HG02981 (cell line): ENCODE measurements at regions not wholly inside any gene's neighbourhood (a gene's known extent, or its start where the extent isn't known, plus 50 kb on each side); places are given as distances from the start of the nearest gene placed in this dataset.
"Not testable (repeated sequence)": the region's sequence is repeated elsewhere in the genome, so short reads cannot be mapped to it uniquely, and the experiment has no call there.

Experiments used
- ATAC-seq: cut with Tn5 transposase; IDR thresholded peaks from one replicate; pipeline ENCODE4 v1.9.1; 2021; ENCODE audit warnings: mild to moderate bottlenecking, moderate library complexity; ENCODE audit not compliant: unreplicated experiment

DNA sequence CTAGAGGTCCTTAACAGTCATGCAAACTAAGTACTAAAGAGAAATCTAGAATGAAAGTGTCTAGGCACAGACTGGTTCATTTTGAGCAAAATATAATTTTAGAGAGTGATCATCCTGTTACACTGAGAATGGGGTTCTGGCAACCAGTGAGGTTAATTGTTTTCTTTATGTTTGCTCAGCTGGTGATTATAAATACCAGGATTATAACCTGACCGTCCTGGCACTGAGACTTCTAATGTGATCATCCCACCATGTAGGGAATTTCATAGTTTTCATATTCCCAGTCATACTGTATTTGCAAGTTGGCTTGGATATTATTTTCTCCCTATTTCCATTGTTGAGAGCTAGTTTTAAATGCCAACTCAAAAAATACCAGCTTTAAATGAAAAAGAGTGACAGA lies 852.5 kb upstream of the LRATD1 start:
- no peak for ATAC-seq

DNA sequence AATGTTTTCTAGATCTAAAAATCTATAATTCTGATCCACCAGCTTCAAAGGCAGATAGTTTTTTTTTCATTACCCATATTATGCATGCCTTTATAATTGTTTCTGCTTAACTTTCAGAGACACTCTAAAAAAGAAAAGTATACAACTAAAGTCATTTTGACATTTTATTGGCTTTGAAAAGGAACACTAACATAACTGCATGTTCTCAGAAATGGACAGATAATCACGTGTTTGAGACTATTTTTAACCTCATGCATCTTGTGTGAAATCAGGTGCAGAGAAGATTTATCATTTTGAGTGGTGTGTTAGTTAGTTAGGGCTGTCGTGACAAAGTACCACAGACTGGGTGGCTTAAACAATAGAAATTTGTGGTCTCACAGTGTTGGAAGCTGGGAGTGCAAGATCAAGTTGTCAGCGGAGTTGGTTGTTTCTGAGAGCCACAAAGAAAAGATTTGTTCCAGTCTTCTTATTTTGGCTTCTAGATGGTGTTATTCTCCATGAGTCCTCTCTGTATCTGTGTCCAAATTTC lies 841.4 kb upstream of the LRATD1 start:
- no peak for ATAC-seq

DNA sequence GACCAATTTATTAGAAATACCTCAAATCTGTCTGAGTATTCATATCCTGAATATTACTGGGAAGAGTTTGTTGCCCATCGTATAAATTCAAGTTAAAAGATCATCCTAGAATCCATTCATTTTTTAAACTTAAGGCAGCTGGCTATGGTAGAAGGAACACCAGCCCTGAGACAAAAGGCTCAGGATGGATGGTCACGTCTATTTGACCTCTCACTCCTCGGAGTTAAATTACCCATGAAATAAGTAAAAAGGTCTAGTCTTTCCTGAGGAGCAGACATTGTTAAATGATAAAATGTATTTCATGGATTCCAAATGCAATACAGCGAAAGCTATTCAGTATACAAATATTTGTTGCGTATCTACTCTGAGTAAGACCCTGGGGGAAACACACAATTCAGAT lies 826.0 kb upstream of the LRATD1 start:
- no peak for ATAC-seq

DNA sequence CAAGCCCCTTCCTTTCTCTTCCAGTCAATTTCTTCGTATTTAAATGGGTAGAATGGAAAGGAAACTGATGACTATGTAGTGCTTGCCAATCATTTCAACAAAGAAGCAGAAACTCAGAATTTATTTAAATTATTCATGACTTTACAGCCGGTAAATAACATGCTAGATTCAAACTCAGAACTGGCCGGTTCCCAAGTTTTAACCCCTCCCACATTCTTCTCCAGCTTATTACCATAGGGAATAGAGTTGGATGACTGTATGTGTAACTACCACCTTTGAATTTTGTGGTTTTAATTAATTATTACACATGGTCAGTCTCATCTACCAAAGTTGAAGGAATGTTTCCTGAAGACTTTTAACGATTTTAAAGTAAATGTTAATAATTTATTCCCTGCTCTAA lies 819.3 kb upstream of the LRATD1 start:
- ATAC-seq, result no peak

DNA sequence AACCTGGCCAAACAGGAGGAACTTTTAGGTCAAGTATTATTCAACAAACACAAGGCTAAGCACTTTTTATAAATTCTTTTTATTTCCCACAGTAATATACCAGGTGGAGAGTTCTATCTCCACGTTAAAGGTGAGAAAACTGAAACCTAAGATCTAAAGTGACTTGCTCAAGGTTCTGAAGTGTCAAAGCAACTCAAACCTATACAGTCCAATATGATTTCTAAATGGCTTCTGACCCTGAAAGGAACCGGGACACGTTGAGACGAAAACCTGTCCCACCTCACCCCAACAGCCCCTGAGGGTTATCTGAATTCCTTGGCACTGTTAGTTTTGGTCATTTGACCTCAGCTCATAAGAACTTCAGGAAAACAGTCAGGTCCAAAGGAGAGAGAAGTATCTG lies 814.5 kb upstream of the LRATD1 start:
- no peak for ATAC-seq

DNA sequence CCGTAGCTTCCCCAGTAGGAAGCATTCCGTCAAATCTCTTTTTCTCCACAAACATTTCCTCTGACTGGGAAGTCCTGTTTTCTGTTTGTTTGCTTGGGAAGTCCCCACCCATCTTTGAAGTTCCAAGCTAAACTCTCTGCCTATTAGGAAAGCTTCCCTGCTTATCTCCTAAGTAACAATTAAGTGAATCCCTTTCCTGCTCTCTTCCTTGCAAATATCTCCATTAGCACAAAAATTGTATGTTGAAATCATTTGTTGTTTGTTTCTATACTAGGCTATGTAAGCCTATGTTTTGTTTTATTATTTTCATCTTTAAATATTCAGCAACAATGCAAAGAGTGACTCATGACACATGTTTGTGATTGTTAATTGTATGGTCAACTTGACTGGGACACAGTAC lies 812.6 kb upstream of the LRATD1 start:
- ATAC-seq, result no peak

DNA sequence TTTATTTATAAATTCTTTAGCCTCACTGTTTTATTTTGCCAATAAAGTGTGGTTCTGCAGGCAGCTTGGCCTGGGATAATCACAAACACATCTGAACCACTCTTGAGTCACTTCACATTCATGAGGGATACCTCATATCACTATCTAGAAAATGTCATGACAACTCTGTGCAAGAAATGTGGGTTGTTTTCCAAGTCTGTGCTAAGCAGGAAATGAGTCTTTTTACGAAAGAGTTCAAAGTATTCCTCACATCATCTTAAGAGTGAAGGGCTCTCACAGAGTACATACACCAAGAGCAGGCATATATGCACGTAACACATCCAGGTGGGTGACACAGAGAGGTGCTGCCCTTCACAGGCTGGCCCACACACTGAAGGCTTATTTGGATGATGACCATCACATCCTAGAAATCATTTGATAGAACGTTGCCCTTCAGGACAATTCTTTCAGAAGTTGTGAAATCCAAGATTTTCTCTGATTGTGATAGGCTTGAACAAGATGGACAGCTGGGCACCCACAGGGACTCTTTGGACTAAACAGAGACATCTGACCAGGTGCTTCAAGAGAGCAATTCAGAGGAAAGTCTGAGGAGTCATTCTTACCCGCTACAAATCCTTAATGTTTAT lies 811.1 kb upstream of the LRATD1 start:
- ATAC-seq, result no peak

DNA sequence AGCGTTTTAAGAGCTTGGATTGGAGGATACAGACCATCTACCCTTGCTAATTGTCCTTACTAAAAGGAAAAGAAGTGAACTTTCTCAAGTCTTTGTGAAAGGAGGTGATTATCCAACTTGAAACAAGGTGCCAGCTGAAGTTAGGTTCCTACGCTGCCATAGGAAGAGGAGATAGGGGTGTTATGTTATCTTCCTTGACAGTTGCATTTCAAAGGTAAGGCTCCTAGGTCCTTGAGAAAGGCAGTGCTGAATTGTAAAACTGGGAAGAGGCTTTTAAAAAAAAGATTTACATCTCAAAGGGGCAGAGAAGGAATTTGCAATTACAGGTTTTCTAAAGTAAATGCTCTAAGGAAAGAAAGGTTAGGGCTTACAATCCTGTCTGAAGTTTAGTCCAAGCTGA lies 810.2 kb upstream of the LRATD1 start:
- ATAC-seq, result no peak

DNA sequence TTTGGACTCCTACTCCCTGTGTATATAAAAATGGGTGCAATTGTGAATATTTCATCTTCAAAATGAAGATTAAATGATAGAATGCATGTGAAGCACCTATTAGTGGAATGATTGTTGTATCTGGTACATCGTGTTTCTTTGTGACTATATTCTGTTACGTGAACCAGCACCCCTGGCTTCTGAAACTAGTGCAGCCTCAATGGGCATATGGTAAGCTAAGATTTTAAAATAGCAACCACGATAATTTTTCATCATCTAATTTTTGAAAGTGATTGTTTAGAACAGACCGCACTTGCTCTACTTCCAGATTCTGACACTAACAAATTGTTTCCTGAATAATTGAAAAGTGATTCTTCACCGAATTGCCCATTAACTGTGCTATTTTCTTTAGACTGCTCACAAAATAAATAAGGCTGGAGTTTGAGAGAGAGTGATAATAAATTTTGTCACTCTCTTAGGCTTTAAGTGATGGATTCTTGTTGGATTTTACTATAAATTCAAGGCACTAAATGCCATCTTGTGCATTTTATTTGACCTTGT lies 806.1 kb upstream of the LRATD1 start:
- ATAC-seq, result no peak

DNA sequence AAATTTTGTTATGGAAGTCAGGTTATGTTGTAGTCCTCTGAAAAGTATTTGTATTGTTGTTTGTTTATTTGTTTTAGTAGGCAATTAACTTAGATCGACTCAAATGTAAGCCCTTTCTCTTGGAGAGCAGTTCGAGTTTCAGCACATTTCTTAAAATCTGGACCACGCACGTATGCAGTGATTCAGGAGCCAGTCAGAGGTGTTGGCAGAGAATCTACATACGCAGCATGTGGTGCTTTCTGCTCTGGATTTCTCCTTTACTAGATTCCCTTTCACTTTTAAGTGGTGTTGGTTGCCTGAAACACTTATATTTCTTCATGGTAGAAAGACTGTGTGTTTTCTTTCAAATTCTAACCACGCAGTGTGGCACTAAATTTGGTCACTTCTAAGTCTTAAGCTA lies 773.9 kb upstream of the LRATD1 start:
- ATAC-seq, result no peak

DNA sequence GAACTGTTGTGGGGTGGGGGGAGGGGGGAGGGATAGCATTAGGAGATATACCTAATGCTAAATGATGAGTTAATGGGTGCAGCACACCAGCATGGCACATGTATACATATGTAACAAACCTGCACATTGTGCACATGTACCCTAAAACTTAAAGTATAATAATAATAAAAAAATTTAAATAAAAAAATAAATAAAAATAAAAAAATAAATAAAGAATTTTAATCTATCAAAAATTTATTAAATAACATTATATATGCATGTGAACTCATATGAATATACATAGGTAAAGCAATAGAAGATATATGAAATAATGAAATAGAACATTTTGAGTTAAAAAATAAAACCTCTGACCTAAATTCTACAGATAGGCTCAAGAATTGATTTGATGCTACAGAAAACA lies 764.2 kb upstream of the LRATD1 start:
- not testable (repeated sequence) for ATAC-seq

DNA sequence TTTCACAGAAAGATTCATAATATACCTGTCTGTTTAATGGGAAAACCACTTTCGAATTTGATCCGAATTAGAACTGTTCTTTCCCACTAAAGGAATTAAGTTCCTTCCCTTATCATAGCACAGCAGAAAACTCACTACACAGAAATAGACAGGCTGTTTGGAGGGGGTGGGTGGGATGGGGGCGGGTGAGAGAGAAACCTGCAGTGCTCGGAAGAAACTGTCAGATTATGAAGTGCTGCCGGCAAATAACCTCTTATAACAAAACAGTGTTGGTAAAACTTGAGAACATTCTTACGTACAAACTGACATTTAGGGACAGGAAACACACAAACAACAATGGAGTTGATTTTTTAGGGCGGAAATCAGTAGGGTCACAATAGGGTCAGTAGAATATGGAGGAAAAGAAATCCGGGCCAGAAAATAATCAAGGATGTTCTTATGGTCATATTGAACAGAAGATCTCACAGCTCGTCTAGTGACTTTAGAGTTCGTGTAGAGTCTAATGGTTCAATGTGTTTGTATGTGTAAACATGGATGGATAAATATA lies 756.0 kb upstream of the LRATD1 start:
- ATAC-seq, result no peak

DNA sequence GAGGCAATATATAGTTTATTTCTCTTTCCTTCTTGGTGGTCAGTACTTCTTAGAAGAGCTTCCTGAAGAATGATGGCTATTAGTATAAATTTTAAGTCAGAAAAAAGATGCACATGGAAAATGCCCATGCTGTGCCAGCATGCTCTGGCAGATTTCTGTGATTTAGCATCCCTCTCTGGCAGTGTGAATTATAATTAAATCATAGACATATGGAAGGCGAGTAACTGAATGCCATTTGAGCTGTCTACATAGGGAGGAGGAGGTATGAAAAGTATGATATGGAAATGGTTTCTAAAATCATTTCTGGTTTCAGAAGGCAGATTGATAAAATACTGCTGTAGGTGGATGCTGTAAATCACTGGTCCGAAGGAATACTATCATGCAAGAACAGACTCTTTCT lies 754.9 kb upstream of the LRATD1 start:
- no peak for ATAC-seq

DNA sequence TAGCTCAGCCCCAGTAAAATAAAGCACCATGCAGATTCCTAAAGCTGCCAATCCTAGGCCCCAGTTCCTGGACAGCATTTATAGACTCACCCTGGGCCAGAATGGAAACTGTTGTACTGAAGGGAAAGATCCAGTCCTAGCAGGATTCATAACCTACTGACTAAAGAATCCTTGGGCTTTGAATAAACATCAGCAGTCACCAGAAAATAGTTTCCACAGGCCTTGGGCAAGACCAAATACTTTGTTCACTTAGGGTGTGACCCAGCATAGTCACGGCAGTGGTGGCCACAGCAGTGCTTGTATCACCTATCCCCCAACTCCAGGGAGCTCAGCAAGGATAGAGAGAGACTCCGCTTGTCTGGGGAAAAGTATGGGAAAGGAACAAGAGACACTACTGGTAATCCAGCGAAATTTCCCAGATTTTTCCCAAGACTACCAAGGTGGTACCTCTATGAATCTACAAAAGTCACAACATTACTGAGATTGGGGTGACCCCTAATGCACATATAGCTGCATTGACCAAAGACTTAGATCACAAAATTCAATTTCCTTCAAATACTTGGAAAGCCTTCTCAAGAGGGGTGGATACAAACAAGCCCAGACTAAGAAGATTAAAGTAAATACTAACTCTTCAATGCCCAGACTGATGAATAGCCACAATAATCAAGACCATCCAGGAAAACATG lies 748.1 kb upstream of the LRATD1 start:
- no peak for ATAC-seq

DNA sequence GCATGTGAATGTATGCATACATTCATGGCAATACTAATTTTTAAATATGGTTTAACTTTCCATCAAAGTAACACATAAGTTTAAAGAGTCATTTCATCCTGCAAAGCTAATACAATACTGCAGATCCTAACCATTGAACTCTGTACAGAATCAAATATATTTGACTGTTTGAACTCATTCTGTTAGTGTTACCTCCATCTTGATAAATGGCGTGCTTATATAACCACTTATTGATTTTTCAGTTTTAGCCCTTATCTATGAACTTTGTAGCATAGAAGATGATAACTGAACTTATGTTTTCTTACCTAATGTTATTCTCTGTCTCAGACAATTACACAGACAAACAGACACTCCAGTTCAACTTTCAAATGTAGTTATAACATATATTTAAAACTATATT lies 731.0 kb upstream of the LRATD1 start:
- no peak for ATAC-seq

DNA sequence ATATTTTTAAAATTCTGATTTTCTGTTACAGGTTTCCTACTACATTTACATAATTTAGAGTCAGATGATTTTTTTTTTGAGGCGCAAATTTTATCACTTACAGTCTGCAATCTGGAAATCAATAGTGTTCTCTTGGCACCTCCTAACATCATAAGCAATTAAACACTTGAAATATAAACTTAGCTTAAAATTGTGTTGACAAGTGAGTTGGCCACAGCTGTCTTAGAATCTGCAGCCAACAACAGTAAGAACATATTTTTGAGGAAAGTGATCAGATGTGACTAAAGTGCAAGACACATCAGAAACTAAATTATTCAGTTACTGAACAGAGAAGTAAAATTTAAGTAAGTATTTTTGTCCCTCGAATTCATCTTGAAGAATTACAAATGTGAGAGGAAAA lies 726.7 kb upstream of the LRATD1 start:
- ATAC-seq, result no peak

DNA sequence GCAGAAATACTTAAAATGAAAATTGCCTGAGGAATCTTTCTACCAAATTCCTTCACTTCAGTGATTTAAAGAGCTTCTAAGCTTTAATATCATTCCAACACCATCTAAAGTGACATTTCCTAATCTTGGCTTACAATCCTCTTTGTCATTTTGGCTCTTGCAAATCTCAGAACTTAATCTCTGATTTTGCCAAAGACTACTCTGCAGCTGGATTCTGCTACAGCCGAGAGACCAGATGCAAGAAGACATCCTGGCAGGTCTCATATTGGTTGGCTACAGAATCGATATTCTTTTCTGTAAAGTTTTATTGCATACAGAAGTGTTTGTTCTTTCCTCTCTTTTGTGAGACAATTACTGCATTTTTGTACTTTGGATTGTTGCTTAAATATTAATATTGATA lies 716.5 kb upstream of the LRATD1 start:
- no peak for ATAC-seq

DNA sequence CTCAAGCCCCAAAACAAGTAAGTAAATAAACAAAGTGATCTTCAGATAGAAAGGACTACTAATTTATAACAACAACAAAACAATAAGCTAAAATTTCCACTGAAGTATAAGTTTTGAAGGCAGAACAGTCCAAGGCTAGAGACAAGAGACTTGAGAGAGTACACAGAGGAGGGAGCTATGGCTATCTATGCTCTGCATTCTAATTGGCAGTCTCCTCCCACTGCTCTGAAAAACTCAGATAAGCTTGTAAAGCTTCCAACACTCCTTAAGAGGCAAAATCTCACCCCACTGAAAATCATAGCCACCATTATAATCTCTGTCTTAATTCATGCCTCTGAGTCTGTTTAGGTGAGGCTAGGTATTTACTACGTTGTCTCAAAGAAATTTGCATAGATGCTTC lies 714.6 kb upstream of the LRATD1 start:
- no peak for ATAC-seq

DNA sequence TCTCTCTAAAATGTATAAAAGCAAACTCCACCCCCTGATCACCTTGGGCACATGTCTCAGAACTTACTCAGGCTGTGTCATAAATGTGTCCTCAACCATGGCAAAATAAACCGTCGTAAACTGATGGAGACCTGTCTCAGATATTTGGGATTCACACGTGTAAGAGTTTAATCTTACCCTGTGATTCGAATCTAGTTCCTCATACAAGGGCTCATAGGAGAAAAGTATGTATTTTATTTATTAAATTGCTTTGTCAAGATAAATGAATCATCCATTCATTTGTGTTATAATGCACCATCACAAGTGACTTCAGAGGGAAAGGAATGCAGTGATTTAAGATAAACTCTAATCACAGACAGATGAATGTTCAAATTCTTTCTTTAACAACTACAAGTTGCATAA lies 712.5 kb upstream of the LRATD1 start:
- no peak for ATAC-seq

DNA sequence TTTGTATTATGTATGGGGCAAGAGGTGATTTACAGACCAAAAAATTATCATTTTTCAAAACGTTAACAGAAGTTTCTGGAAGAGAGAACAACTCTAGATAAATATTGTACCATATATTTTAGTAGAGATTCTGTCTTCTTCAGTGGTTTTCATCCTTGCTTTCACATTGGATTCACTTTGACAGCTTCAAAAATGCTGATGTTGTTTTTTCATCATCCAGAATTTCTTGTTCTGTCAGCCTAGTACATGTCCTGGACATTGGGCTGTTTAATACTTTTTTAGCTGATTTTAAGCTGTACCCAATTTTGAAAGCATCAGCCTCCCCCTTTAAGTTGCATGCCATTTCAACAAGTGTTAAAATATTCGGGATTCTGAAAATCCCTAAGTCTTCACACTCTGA lies 711.3 kb upstream of the LRATD1 start:
- ATAC-seq, result no peak

DNA sequence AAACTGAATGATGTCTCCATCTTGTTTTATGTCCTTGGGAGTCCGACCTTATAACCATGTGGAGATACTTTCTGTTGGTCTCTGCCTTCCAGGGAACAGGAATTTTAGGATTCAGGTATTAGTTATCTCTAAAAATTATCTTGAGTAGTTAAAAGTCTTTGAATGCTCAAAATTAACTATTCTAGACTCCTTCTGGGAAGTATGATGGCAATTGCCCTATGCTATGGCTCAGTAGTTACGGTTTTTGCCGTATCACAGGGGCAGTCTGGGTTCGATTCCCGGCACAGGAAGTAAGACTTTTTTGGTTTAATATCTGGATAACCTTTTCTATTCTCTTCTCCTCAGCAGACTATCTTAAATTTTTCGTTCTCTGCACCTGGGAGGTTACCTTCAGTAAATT lies 708.7 kb upstream of the LRATD1 start:
- no peak for ATAC-seq

DNA sequence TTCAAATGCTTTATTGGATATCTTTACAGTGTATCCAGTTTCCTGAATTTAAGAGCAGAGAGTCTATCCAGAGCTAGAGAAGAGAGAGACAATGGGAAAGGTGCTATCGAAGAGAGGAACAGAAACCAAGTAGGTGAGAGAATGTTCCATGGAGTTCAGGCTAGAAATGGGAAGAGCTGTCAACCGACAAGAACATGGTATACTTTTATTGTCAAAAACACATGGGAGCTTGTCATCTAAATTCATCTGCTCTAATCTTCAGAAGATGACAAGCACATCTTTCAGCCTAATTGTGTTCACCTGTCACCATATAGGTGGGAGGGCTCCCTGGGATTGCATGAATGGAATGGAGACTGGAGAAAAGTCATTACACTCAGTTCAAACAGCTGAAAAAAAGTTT lies 690.4 kb upstream of the LRATD1 start:
- ATAC-seq, result no peak
